Embryonic facial prominence (tissue), 1 donor: ENCODE measurements at regions not wholly inside any gene's neighbourhood (a gene's known extent, or its start where the extent isn't known, plus 50 kb on each side); places are given as distances from the start of the nearest gene placed in this dataset.

Experiments
- DNase-seq: peaks from one replicate; pipeline ENCODE4 v3.0.0-alpha.2; 2016; ENCODE audit errors: extremely low spot score

GRCh38 chr12:19951664-19952063, 416.7 kb upstream of the PDE3A start:
- no peak for DNase-seq

- DNase-seq: no peak
Observed at GRCh38 chr12:19953734-19954133, 414.6 kb upstream of the PDE3A start.

- no peak for DNase-seq
Observed at GRCh38 chr12:19954163-19954562, 414.2 kb upstream of the PDE3A start.

GRCh38 chr12:19957308-19958125, 410.8 kb upstream of the PDE3A start:
- no peak for DNase-seq

- DNase-seq: no peak
Observed at GRCh38 chr12:19958389-19958788, 409.9 kb upstream of the PDE3A start.

GRCh38 chr12:19959353-19959752, 409.0 kb upstream of the PDE3A start:
- DNase-seq: no peak

- no peak for DNase-seq
Observed at GRCh38 chr12:19960527-19960926, 407.8 kb upstream of the PDE3A start.

- DNase-seq: no peak
Observed at GRCh38 chr12:19962192-19962591, 406.1 kb upstream of the PDE3A start.

- DNase-seq: no peak
Observed at GRCh38 chr12:19963972-19964371, 404.4 kb upstream of the PDE3A start.

GRCh38 chr12:19964549-19964948, 403.8 kb upstream of the PDE3A start:
- DNase-seq: no peak

GRCh38 chr12:19965196-19966038, 402.9 kb upstream of the PDE3A start:
- no peak for DNase-seq

GRCh38 chr12:19967001-19967400, 401.3 kb upstream of the PDE3A start:
- DNase-seq: no peak

- no peak for DNase-seq
Observed at GRCh38 chr12:19967431-19967830, 400.9 kb upstream of the PDE3A start.

- DNase-seq: no peak
Observed at GRCh38 chr12:19970116-19970515, 398.2 kb upstream of the PDE3A start.

- no peak for DNase-seq
Observed at GRCh38 chr12:19970821-19971220, 397.5 kb upstream of the PDE3A start.

GRCh38 chr12:19971361-19972280, 396.7 kb upstream of the PDE3A start:
- DNase-seq: no peak

- no peak for DNase-seq
Observed at GRCh38 chr12:19972325-19973288, 395.7 kb upstream of the PDE3A start.

- peak; percentile 51 for DNase-seq
Observed at GRCh38 chr12:19978193-19978592, 390.1 kb upstream of the PDE3A start.

GRCh38 chr12:19979584-19979983, 388.8 kb upstream of the PDE3A start:
- DNase-seq: no peak

GRCh38 chr12:19981944-19982343, 386.4 kb upstream of the PDE3A start:
- DNase-seq: no peak

- DNase-seq: no peak
Observed at GRCh38 chr12:19988001-19988400, 380.3 kb upstream of the PDE3A start.
